A549 (cell line): ENCODE measurements at regions not wholly inside any gene's neighbourhood (a gene's known extent, or its start where the extent isn't known, plus 50 kb on each side); places are given as distances from the start of the nearest gene placed in this dataset.
A peak's percentile ranks its signal among the peaks of the same experiment; 100 is the strongest.

Experiments used
- ATAC-seq, 2 experiments: fragments of 200-7000 bp in 1 of 2; fragments of >200 bp in 1 of 2; cut with Nextera tagmentation in 1 of 2; cut with Tn5 transposase in 1 of 2; 3 replicates each; pipeline versions ENCODE4 v1.8.0 to v1.9.1; 2018 to 2020; ENCODE audit warnings: mild to moderate bottlenecking in 1 of 2, moderate library complexity in 1 of 2
- CTCF ChIA-PET: fragments of 300-600 bp; sonication (Branson Sonifier 250); formaldehyde crosslinking; extraction: SDS; loops from one replicate; lab custom pipeline; 2021; ENCODE audit warnings: antibody characterized with exemption, inconsistent platforms; lab: Yijun Ruan, JAX
- POLR2A ChIA-PET: fragments of 350-600 bp; formaldehyde crosslinking; extraction: SDS; loops from one replicate; lab custom pipeline; 2021; ENCODE audit warnings: antibody characterized with exemption, inconsistent platforms; lab: Yijun Ruan, JAX
- DNase-seq, 2 experiments: peaks; one replicate each; pipeline versions ENCODE4 v3.0.0 to v3.0.0-alpha.2; 2011 to 2016; ENCODE audit warnings: low read depth in 1 of 2, low spot score in 1 of 2
- FAIRE-seq: peaks from 2 replicates; lab custom pipeline; 2011; peaks lifted over from hg19 to GRCh38; lab: Jason Lieb, UNC
- H3K27ac ChIP-seq, 2 experiments: fragments of >200 bp; sonication (Bioruptor Twin); formaldehyde crosslinking; 3 replicates each; pipeline ENCODE4 v1.5.1; 2016 to 2017
- H3K4me1 ChIP-seq: fragments of >200 bp; sonication (Bioruptor Twin); formaldehyde crosslinking; 3 replicates; pipeline ENCODE4 v1.6.1; 2016
- H3K4me2 ChIP-seq: fragments of >200 bp; sonication (Bioruptor Twin); formaldehyde crosslinking; 3 replicates; pipeline ENCODE4 v1.6.1; 2016
- H3K4me3 ChIP-seq: fragments of >200 bp; sonication (Bioruptor Twin); formaldehyde crosslinking; 3 replicates; pipeline ENCODE4 v1.5.1; 2016
- H3K9me3 ChIP-seq: fragments of >200 bp; sonication (Bioruptor Twin); formaldehyde crosslinking; 3 replicates; pipeline ENCODE4 v1.6.1; 2016
- BCL3 ChIP-seq: fragments of >200 bp; sonication (Bioruptor Twin); formaldehyde crosslinking; IDR thresholded peaks from 3 replicates; pipeline ENCODE4 v1.6.1; 2016
- CBX2 ChIP-seq: fragments of 200-600 bp; sonication (generic); IDR thresholded peaks from 2 replicates; pipeline ENCODE4 v1.6.1; 2016; ENCODE audit warnings: low read depth, mild to moderate bottlenecking, borderline replicate concordance
- CBX8 ChIP-seq: fragments of 200-600 bp; sonication (generic); IDR thresholded peaks from 2 replicates; pipeline ENCODE4 v1.6.1; 2016
- CEBPB ChIP-seq, 2 experiments: fragments of >200 bp in 1 of 2; sonication (Bioruptor Twin) in 1 of 2; formaldehyde crosslinking in 1 of 2; IDR thresholded peaks; 2 replicates each; pipeline ENCODE4 v1.6.1; 2012 to 2016
- CHD4 ChIP-seq: fragments of 200-600 bp; sonication (generic); IDR thresholded peaks from 2 replicates; pipeline ENCODE4 v1.6.1; 2016; ENCODE audit warnings: antibody characterized with exemption, mild to moderate bottlenecking, borderline replicate concordance
- EHF ChIP-seq: fragments of 250-450 bp; sonication (Bioruptor Pico); IDR thresholded peaks from 2 replicates; pipeline ENCODE4 v1.5.0; 2020; ENCODE audit warnings: mild to moderate bottlenecking
- EHMT2 ChIP-seq: fragments of 200-600 bp; sonication (generic); IDR thresholded peaks from 2 replicates; pipeline ENCODE4 v1.6.1; 2016; ENCODE audit warnings: antibody characterized with exemption, low read depth, mild to moderate bottlenecking, moderate library complexity
- EP300 ChIP-seq, 2 experiments: fragments of >200 bp; sonication (Bioruptor Twin); formaldehyde crosslinking; IDR thresholded peaks; 2 replicates in 1 of 2; 3 replicates in 1 of 2; pipeline ENCODE4 v1.6.1; 2016 to 2017
- ESRRA ChIP-seq: fragments of 150-350 bp; IDR thresholded peaks from 2 replicates; pipeline ENCODE4 v1.6.1; 2014; ENCODE audit warnings: mild to moderate bottlenecking, low read length, borderline replicate concordance
- FOSL2 ChIP-seq, 2 experiments: fragments of 450-650 bp in 1 of 2; fragments of >200 bp in 1 of 2; sonication (Bioruptor Twin) in 1 of 2; formaldehyde crosslinking; IDR thresholded peaks; 2 replicates each; pipeline versions ENCODE4 v1.5.0 to v1.6.1; 2016 to 2020; ENCODE audit warnings: mild to moderate bottlenecking in 1 of 2, moderate library complexity in 1 of 2
- FOXS1 ChIP-seq: fragments of 250-450 bp; sonication (Bioruptor Pico); IDR thresholded peaks from 2 replicates; pipeline ENCODE4 v1.5.0; 2020; ENCODE audit warnings: mild to moderate bottlenecking, moderate library complexity
- HDAC2 ChIP-seq: fragments of 200-600 bp; sonication (generic); IDR thresholded peaks from 2 replicates; pipeline ENCODE4 v1.6.1; 2016
- HEYL ChIP-seq: fragments of 250-450 bp; sonication (Bioruptor Pico); IDR thresholded peaks from 2 replicates; pipeline ENCODE4 v1.8.0; 2021; ENCODE audit warnings: mild to moderate bottlenecking, moderate library complexity
- HOXB13 ChIP-seq: fragments of 250-450 bp; sonication (Bioruptor Pico); IDR thresholded peaks from 2 replicates; pipeline ENCODE4 v1.5.0; 2020; ENCODE audit warnings: low read depth, mild to moderate bottlenecking, moderate library complexity
- HOXB5 ChIP-seq: fragments of 250-450 bp; sonication (Bioruptor Pico); IDR thresholded peaks from 2 replicates; pipeline ENCODE4 v1.5.0; 2020; ENCODE audit warnings: mild to moderate bottlenecking, moderate library complexity
- KDM1A ChIP-seq: fragments of 200-600 bp; sonication (generic); IDR thresholded peaks from 2 replicates; pipeline ENCODE4 v1.6.1; 2016; ENCODE audit warnings: low read depth, mild to moderate bottlenecking
- MAFK ChIP-seq: fragments of 450-650 bp; IDR thresholded peaks from 2 replicates; pipeline ENCODE4 v1.6.1; 2014; ENCODE audit not compliant: partially characterized antibody
- MAZ ChIP-seq: fragments of 150-350 bp; IDR thresholded peaks from 2 replicates; pipeline ENCODE4 v1.6.1; 2014; ENCODE audit warnings: antibody characterized with exemption, low read depth, low read length, borderline replicate concordance
- MYC ChIP-seq: IDR thresholded peaks from 2 replicates; pipeline ENCODE4 v1.6.1; 2012; ENCODE audit warnings: mild to moderate bottlenecking, inconsistent platforms, low read length, improper control_type of control experiment, borderline replicate concordance
- NPAS2 ChIP-seq: fragments of 250-450 bp; sonication (Bioruptor Pico); IDR thresholded peaks from 2 replicates; pipeline ENCODE4 v1.8.0; 2022; ENCODE audit warnings: mild to moderate bottlenecking, moderate library complexity, borderline replicate concordance
- POLR2A ChIP-seq: IDR thresholded peaks from 2 replicates; pipeline ENCODE4 v1.6.1; 2012; ENCODE audit warnings: mild to moderate bottlenecking, low read length
- RCOR1 ChIP-seq: fragments of 150-350 bp; IDR thresholded peaks from 2 replicates; pipeline ENCODE4 v1.6.1; 2014; ENCODE audit warnings: antibody characterized with exemption, low read length, low read depth
- REST ChIP-seq: fragments of 200-600 bp; sonication (generic); IDR thresholded peaks from 2 replicates; pipeline ENCODE4 v1.6.1; 2016; ENCODE audit warnings: antibody characterized with exemption, mild to moderate bottlenecking, moderate library complexity
- SMC3 ChIP-seq: fragments of >200 bp; sonication (Bioruptor Twin); formaldehyde crosslinking; IDR thresholded peaks from 3 replicates; pipeline ENCODE4 v1.6.1; 2018; ENCODE audit warnings: inconsistent platforms
- SREBF2 ChIP-seq: fragments of 450-650 bp; IDR thresholded peaks from 2 replicates; pipeline ENCODE4 v1.6.1; 2014; ENCODE audit warnings: mild to moderate bottlenecking, moderate library complexity
- TFCP2L1 ChIP-seq: fragments of 250-450 bp; sonication (Bioruptor Pico); IDR thresholded peaks from 2 replicates; pipeline ENCODE4 v1.5.0; 2021; ENCODE audit warnings: mild to moderate bottlenecking
- USF2 ChIP-seq: fragments of 450-650 bp; IDR thresholded peaks from 2 replicates; pipeline ENCODE4 v1.6.1; 2014; ENCODE audit warnings: antibody characterized with exemption
- ZC3H11A ChIP-seq: fragments of 450-650 bp; IDR thresholded peaks from 2 replicates; pipeline ENCODE4 v1.6.1; 2014; ENCODE audit warnings: antibody characterized with exemption, mild to moderate bottlenecking
- WGBS: methylation state at CpG from one replicate; pipeline ENCODE4 v1.1.6; 2017; ENCODE audit errors: missing lambda C conversion rate; 5-methylcytosine and 5-hydroxymethylcytosine counted together
- TF ChIP-seq, protein P1 (sequence below): IDR thresholded peaks from 2 replicates; pipeline ENCODE4 v1.6.1; 2012

DNA sequence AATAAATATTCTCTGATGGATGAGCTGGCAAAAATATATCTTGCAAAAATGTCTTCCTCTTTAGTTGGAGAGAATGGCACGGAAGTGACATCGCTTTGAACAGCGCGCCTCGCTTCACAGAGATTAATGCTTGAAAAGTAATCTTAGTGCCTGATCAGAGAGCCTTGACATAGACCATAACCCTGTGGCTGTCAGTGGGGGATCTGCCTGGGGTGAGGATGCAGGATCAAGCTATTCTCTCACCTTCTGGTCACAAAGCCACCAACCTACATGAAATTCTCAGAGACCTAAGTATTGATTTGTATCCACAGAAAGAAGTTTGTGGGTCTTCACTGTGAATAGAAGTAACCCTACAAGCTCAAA, 492.6 kb downstream of the LMO4 start:
- FAIRE-seq (no peak), ATAC-seq (no peak)
- CTCF ChIA-PET = no interaction called here
- TF ChIP-seq TFCP2L1 (CRISPR knock-in tag) (no peak), EHF (no peak), CBX2 (no peak), MAFK (no peak), CBX8 (no peak), CHD4 (no peak), ZC3H11A (no peak), MAZ (no peak), FOXS1 (CRISPR knock-in tag) (no peak), EHMT2 (no peak), SMC3 (no peak), RCOR1 (no peak), POLR2A (no peak), BCL3 (no peak)
- TF ChIP-seq, all 56 proteins: peak for 0
- DNase-seq = no peak
- WGBS = 94% methylated on average over 5 of the region's 5 CpGs
- H3K4me1 ChIP-seq = no peaks in the 10 kb centered on the region
- H3K9me3 ChIP-seq = no peaks in the 10 kb centered on the region
- POLR2A ChIA-PET = no interaction called here
- no peak overlapping the region for H3K27ac ChIP-seq
- no peak overlapping the region for H3K4me3 ChIP-seq
- H3K4me2 ChIP-seq = no peak overlapping the region

GRCh38 chr1:87826681-87827251, 498.1 kb downstream of the LMO4 start:
- Histone ChIP-seq H3K4me1 (no peaks in the 10 kb centered on the region), H3K4me2 (no peak overlapping the region), H3K27ac (no peak overlapping the region), H3K4me3 (no peak overlapping the region), H3K9me3 (no peaks in the 10 kb centered on the region)
- WGBS = 71% methylated on average over 7 of the region's 7 CpGs
- no peak for ATAC-seq
- ChIA-PET CTCF (no interaction called here), POLR2A (no interaction called here)
- FAIRE-seq = no peak
- no peak for TF ChIP-seq HDAC2
- peak in 1 of 2 experiments; percentile 4 for DNase-seq

- ATAC-seq (no peak), DNase-seq (no peak), FAIRE-seq (no peak)
- H3K4me2 ChIP-seq = no peak overlapping the region
- POLR2A ChIA-PET = no interaction called here
- no peaks in the 10 kb centered on the region for H3K4me1 ChIP-seq
- no peaks in the 10 kb centered on the region for H3K9me3 ChIP-seq
- WGBS = 86% methylated on average over 4 of the region's 4 CpGs
- H3K27ac ChIP-seq = no peak overlapping the region
- no peak for TF ChIP-seq REST
- TF ChIP-seq EP300 (IDR thresholded peaks at IDR 0.05) = no peak
- no peak for TF ChIP-seq TFCP2L1 (CRISPR knock-in tag)
- no peak for TF ChIP-seq HOXB5 (CRISPR knock-in tag)
- no peak for TF ChIP-seq HEYL (CRISPR knock-in tag)
- TF ChIP-seq CEBPB (IDR thresholded peaks at IDR 0.05) = no peak
- TF ChIP-seq ESRRA = no peak
- TF ChIP-seq MYC = no peak
- no peak for TF ChIP-seq EHMT2
- no peak for TF ChIP-seq KDM1A
- TF ChIP-seq SREBF2 = no peak
- TF ChIP-seq NPAS2 (CRISPR knock-in tag) = no peak
- TF ChIP-seq HOXB13 (CRISPR knock-in tag) = no peak
- TF ChIP-seq USF2 = no peak
- TF ChIP-seq EHF = no peak
- no peak for TF ChIP-seq FOSL2 (IDR thresholded peaks at IDR 0.05)
- no peak for TF ChIP-seq FOSL2 (CRISPR knock-in tag; IDR thresholded peaks at IDR 0.05)
- TF ChIP-seq CBX2 = no peak
- TF ChIP-seq, protein P1, sequence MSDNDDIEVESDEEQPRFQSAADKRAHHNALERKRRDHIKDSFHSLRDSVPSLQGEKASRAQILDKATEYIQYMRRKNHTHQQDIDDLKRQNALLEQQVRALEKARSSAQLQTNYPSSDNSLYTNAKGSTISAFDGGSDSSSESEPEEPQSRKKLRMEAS = no peak
- H3K4me3 ChIP-seq = no peak overlapping the region
- CTCF ChIA-PET = no interaction called here
Observed at GRCh38 chr1:87829360-87829759, 500.7 kb downstream of the LMO4 start.
